HG03432 (cell line): ENCODE measurements at regions not wholly inside any gene's neighbourhood (a gene's known extent, or its start where the extent isn't known, plus 50 kb on each side); places are given as distances from the start of the nearest gene placed in this dataset.
"Not testable (repeated sequence)": the region's sequence is repeated elsewhere in the genome, so short reads cannot be mapped to it uniquely, and the experiment has no call there.

ENCODE experiments used
- ATAC-seq: cut with Tn5 transposase; IDR thresholded peaks from one replicate; pipeline ENCODE4 v1.9.1; 2021; ENCODE audit warnings: mild to moderate bottlenecking, moderate library complexity; ENCODE audit not compliant: unreplicated experiment

- peak; percentile 52 for ATAC-seq
Observed at GRCh38 chr11:29260939-29261705, 755.7 kb downstream of the KCNA4 start.

DNA sequence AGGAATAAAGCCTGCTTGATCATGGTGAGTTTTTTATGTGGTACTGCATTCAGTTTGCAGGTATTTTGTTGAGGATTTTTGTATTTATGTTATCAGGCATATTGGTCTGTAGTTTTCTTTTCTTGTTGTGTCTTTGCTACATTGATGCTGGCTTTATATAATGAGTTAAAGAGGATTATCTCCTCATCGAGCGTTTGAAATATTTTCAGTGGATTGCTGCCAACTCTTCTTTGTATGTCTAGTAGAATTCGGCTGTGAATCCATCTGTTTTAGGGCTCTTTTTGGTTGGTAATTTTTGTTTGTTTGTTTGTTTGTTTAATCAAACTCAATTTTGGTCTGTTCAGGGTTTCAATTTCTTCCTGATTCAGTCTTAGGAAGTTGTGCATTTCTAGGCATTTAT lies 758.4 kb downstream of the KCNA4 start:
- no peak for ATAC-seq

DNA sequence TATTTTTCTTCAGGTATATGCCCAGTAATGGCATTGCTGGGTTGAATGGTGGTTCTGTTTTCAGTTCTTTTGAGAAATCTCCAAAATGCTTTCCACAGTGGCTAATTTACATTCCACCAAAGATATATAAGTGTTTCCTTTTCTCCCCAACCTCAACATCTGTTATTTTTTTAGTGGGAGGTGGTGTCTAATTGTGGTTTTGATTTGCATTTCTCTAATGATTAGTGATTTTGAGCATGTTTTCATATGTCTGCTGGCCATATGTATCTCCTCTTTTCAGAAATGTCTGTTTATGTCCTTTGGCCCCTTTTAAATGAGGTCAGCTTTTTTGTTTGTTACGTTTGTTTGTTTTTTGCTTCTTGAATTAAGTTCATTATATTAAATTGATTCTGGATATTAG lies 760.2 kb downstream of the KCNA4 start:
- peak; percentile 67 for ATAC-seq

- ATAC-seq, result no peak
Observed at GRCh38 chr11:29255401-29255800, 761.4 kb downstream of the KCNA4 start.

- ATAC-seq, result peak; percentile 86
Observed at GRCh38 chr11:29251738-29252137, 765.1 kb downstream of the KCNA4 start.

DNA sequence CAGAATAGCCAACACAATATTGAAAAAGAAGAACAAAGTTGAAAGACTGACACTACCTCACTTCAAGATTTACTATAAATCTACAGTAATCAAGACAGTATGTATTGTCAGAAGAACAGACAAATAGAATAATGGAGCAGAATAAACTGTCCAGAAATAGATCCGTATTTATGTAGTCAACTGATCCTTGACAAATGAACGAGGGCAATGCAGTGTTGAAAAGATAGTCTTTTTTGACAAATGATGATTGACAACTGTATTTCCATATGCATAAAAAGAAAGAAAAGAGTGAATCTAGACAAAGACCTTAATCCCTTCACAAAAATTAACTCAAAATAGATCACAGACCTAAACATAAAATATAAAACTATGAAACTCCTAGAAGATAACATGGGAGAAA lies 767.1 kb downstream of the KCNA4 start:
- ATAC-seq, result no peak

GRCh38 chr11:29244355-29244754 lies 772.5 kb downstream of the KCNA4 start:
- no peak for ATAC-seq

DNA sequence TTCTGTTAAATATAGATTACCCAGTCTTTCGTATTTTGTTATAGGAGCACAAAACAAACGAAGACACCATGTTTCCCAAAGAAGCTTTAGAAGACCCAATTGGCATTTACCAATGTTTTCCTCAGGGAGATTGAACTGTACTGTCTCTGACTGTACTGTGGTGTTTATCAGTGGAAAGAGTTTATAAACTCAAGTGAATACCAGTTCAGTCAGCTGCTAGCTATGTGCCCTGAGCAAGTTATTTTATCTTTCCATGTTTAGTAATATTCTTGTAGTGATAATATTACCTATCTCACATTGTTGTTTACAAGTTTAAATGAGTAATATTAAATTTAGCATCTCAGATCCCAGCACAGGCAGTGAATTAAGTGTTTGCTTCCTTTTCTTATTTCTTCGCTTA lies 773.2 kb downstream of the KCNA4 start:
- ATAC-seq, result no peak

DNA sequence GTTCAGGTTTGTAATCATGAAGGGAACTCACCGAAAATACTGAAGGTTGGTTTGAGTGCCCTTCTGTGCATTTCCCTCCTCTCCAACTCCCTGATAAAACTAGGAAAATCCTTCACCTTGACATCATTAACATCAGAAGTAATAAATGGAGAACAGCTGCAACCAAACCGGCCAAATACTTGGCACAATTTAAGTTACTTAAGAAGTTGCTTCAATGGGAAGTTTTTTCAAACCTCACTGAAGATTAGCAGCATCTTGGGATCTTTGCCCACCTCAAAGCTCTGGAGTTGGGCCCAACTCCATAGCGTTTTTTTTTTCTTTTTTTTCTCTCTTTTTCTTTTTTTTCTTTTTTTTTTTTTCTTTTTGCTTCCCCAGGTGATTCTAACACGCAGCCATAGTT lies 784.8 kb downstream of the KCNA4 start:
- ATAC-seq, result no peak

- ATAC-seq, result no peak
Observed at GRCh38 chr11:29231586-29231985, 785.2 kb downstream of the KCNA4 start.

DNA sequence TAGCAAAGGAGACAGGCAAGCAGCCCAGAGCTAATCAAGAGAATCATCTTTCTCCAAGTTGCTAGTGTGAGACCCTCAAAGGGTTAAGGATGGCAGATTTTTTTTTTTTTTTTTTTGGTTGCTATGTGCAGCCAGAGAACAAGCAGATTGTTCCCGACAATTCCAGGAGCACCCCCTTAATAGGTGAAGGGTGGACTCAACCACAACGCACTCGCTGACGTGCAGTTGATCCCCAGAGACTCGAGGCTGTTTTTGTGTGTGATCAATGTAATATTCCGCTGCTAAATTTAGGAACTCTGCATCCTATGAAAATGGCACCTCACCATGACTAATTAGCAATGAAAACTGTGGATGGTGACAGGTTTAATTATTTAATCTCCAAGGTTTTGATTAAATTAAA lies 789.0 kb downstream of the KCNA4 start:
- ATAC-seq, result no peak

GRCh38 chr11:29224739-29225384 lies 792.0 kb downstream of the KCNA4 start:
- no peak for ATAC-seq

DNA sequence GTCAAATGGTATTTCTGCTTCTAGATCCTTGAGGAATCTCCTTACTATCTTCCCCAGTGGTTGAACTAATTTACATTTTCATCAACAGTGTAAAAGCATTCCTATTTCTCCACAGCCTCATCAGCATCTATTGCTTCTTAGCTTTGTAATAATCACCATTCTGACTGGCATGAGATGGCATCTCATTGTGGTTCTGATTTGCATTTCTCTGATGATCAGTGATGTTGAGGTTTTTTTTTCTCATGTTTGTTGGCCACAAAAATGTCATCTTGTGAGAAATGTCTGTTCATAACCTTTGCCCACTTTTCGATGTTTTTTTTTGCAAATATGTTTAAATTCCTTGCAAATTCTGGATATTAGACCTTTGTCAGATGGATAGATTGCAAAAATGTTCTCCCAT lies 797.3 kb downstream of the KCNA4 start:
- ATAC-seq, result not testable (repeated sequence)

- ATAC-seq, result no peak
Observed at GRCh38 chr11:29217901-29218300, 798.9 kb downstream of the KCNA4 start.

- no peak for ATAC-seq
Observed at GRCh38 chr11:29214833-29215232, 802.0 kb downstream of the KCNA4 start.

DNA sequence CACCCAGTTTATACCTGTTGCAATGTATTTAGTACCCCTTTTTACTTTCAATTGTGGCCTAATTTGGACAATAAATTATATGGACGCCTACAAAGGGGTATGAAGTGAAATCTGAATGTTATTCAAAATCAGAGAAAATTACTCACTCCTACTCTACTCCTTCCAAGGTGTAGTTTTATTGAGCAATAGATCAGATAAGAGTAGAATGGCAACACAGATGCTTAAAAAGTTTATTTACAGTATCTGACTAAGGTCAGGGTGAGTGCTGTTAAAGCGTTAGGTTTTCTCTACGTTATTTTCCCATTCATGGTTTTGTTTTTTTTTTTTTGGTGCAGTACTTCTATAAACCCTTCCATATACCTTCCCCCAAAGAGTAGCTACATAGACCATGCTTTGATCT lies 805.6 kb downstream of the KCNA4 start:
- ATAC-seq, result no peak

DNA sequence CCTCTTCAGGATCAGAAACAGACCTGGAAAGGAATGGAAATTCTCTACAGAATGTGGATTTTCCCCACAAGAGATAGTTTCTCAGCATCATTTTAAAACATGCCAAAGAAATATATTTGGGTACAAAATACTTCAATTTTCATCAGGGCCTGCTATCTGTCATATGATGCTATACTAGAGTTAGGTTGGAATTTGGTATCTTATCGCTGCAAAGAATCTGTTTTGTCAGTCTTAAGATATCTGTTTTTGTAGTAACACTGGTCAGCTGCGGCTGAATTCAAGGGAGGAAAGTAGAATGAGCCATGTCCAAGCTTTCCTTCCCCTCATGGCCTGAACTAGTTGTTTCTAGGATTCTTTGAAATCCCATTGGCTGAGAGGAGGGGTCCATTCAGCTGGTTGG lies 806.4 kb downstream of the KCNA4 start:
- ATAC-seq, result no peak

DNA sequence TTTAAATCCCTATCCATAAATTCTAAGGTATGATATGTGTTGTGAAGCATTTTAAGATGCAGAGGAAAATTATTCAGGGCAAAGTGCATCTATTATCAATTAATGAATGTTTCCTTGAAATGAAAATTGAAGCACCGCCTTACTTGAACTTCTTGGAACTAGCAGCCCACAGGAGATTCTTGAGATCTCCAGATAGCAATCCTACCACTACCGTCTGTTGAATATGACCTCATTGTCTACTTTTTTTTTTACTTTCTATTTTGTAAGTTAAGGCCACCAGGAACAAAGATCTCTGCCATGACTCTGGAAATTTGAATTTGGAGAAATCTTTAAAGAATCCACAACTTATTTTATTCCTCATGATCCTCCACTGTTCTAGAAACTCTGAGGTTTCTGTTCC lies 808.7 kb downstream of the KCNA4 start:
- ATAC-seq, result no peak

DNA sequence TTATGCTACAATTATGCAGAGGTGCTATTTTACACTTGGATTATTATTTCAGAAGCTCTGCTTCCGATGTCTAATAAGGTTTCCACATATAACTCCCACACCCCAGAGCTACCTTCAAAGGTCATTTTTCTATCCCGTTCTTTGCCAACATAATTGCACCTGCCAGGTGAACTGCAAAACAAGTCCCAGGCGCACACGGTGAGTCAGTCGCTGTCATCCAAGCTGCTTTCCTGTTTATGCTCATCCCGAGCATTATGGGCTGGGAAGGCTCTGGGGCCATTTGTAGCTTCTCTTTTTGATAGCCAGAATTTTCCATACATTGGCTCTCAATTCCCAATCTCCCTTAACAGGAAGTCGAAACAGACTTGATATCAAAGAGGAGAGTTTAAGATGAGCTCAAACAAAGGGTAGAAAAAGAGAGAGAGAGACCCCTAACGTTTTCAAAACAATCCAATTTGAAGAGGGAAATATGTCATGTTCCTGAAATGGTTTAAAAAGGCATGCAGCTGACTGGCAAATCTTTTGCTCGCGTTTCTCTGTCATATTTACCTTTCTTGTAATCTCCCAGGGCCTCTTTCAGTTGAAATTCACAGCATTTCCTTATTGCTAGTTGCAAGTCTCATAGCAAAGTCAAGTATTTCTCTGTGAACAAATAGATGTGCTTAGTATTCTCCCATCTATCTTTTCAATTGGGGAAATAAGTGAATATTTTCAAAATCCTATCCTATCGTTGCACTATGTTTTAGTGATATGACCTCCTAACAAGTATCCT lies 815.9 kb downstream of the KCNA4 start:
- no peak for ATAC-seq

DNA sequence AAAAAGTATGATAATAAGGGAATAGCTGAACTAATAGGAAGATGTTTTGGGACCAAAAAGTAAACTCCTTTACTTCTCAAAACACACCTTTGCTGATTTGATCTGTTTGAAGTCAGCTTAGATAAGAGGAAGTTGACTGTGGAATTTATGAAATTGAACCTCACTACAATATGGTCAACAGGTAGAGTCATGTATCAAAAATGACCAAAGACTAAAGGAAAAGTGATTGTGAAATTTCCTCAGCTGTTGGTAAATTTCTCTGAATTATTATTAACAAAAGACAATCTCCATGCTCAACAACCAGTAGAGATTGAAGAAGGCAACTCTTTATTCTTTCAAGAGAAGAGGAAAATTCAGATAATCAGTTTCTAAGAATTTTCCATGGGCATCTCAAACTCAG lies 826.5 kb downstream of the KCNA4 start:
- ATAC-seq, result no peak

- ATAC-seq, result no peak
Observed at GRCh38 chr11:29187215-29187614, 829.6 kb downstream of the KCNA4 start.
